HG03442 (cell line): ENCODE measurements at regions not wholly inside any gene's neighbourhood (a gene's known extent, or its start where the extent isn't known, plus 50 kb on each side); places are given as distances from the start of the nearest gene placed in this dataset.
"Not testable (repeated sequence)": the region's sequence is repeated elsewhere in the genome, so short reads cannot be mapped to it uniquely, and the experiment has no call there.

ENCODE experiments used
- ATAC-seq: cut with Tn5 transposase; IDR thresholded peaks from one replicate; pipeline ENCODE4 v1.9.1; 2021; ENCODE audit warnings: mild to moderate bottlenecking, moderate library complexity; ENCODE audit not compliant: unreplicated experiment

DNA sequence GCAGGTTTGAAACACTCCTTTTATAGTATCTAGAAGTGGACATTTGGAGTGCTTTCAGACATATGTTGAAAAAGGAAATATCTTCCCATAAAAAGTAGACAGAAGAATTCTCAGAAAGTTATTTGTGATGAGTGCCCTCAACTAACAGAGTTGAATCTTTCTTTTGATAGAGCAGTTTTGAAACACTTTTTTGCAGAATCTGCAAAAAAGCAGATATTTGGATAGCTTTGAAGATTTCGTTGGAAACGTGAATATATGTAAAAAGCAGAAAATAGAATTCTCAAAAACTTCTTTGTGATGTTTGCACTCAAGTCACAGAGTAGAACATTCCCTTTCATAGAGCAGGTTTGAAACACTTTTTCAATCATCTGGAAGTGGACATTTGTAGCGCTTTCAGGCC lies 676.4 kb upstream of the ZNF337 start:
- not testable (repeated sequence) for ATAC-seq

DNA sequence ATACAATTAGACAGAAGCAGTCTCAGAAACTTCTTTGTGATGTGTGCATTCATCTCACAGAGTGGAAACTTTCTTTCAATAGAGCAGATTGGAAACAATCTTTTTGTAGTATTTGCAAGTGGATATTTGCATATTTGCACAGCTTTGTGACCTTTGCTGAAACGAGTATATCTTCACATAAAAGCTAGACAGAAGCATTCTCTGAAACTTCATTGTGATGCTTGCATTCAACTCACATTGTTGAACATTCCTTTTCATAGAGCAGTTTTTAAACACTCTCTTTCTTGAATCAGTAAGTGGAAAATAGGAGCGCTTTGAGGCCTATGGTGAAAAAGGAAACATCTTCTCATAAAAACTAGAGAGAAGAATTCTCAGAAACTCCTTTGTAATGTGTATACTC lies 657.9 kb upstream of the ZNF337 start:
- ATAC-seq = no peak

GRCh38 chr20:26347396-26347795 lies 650.7 kb upstream of the ZNF337 start:
- ATAC-seq = no peak

DNA sequence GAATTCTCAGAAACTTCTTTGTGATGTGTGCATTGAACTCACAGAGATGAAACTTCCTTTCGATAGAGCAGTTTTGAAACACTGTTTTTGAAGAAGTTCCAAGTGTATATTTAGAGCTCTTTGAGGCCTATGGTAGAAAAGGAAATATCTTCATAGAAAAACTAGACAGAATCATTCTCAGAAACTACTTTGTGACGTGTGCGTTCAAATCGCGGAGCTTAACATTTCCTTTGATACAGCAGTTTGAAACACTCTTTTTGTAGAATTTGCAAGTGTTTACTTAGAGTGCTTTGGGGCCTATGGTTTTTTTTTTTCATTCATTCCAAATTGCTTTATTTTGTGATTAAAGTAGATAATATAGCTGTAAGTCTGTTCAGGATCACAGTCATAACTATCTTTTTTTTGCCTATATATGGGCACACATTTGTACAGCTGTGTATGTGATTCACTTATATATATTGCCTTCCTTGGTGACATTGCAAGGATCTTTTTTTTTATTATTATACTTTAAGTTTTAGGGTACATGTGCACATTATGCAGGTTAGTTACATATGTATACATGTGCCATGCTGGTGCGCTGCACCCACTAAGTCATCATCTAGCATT lies 643.9 kb upstream of the ZNF337 start:
- ATAC-seq = not testable (repeated sequence)

GRCh38 chr20:26324177-26324576 lies 627.5 kb upstream of the ZNF337 start:
- ATAC-seq = no peak

DNA sequence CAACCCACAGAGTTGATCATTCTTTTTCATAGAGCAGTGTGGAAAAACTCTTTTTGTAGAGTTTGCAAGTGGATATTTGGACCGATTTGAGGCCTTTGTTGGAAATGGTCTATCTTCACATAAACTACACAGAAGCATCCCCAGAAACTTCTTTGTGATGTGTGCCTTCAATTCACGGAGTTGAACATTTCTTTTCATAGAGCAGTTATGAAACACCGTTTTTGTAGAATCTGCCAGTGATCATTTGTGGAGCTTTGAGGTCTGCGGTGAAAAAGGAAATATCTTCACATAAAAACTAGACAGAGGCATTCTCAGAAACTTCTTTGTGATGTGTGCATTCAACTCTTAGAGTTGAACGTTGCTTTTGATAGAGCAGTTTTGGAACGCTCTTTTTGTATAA lies 618.4 kb upstream of the ZNF337 start:
- no peak for ATAC-seq

- not testable (repeated sequence) for ATAC-seq
Measured at GRCh38 chr20:26309720-26310119, 613.1 kb upstream of the ZNF337 start.

DNA sequence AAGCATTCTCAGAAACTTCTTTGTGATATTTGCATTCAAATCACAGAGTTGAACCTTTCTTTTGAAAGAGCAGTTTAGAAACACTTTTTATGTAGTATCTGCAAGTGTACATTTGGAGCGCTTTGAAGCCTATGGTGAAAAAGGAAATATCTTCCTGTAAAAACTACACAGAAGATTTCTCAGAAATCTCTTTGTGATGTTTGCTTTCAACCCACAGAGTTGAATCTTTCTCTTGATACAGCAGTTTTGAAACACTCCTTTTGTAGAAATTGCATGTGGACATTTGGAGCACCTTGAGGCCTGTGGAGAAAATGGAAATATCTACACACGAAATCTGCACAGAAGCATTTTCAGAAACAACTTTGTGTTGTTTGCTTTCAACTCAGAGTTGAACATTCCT lies 612.3 kb upstream of the ZNF337 start:
- no peak for ATAC-seq

DNA sequence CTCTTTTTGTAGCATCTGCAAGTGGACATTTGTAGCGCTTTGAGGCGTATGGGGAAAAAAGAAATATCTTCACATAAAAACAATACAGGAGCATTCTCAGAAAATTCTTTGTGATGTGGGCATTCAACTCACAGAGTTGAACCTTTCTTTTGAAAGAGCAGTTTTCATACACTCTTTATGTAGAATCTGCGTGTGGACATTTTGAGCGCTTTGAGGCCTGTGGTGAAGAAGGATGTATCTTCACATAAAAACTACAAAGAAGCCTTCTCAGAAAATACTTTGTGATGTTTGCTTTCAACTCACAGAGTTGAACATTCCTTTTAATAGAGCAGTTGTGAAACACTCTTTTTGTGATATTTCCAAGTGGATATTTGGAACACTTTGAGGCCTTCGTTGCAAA lies 598.4 kb upstream of the ZNF337 start:
- no peak for ATAC-seq

GRCh38 chr20:26288379-26289061 lies 591.9 kb upstream of the ZNF337 start:
- not testable (repeated sequence) for ATAC-seq

DNA sequence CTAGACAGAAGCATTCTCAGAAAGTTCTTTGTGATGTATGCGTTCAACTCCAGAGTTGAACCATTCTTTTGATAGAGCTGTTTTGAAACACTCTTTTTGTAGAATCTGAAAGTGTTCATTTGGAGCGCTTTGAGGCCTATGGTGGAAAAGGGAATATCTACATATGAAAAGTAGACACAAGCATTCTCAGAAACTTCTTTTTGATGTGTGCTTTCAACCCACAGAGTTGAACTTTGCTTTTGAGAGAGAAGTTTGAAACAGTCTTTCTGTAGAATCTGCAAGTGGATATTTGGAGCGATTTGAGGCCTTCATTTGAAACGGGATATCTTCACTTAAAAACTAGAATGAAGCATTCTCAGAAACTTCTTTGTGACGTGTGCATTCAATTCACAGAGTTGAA lies 582.6 kb upstream of the ZNF337 start:
- no peak for ATAC-seq

- ATAC-seq = no peak
Measured at GRCh38 chr20:26277339-26277738, 580.7 kb upstream of the ZNF337 start.

GRCh38 chr20:26276554-26277210 lies 580.0 kb upstream of the ZNF337 start:
- ATAC-seq = no peak

GRCh38 chr20:26268762-26269161 lies 572.1 kb upstream of the ZNF337 start:
- not testable (repeated sequence) for ATAC-seq

DNA sequence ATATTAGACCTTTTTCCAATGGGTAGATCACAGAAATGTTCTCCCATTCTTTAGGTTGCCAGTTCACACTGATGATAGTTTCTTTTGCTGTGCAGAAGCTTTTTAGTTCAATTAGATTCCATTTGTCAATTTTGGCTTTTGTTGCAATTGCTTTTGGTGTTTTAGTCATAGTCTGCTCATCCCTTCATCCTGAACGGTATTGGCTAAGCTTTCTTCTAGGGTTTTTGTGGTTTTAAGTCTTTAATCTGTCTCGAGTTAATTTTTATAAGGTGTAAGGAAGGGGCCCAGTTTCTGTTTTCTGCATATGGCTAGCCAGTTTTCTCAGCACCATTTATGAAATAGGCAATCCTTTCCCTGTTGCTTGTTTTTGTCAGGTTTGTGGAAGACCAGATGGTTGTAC lies 564.3 kb upstream of the ZNF337 start:
- ATAC-seq = not testable (repeated sequence)

- not testable (repeated sequence) for ATAC-seq
Measured at GRCh38 chr20:26252311-26252975, 555.8 kb upstream of the ZNF337 start.

DNA sequence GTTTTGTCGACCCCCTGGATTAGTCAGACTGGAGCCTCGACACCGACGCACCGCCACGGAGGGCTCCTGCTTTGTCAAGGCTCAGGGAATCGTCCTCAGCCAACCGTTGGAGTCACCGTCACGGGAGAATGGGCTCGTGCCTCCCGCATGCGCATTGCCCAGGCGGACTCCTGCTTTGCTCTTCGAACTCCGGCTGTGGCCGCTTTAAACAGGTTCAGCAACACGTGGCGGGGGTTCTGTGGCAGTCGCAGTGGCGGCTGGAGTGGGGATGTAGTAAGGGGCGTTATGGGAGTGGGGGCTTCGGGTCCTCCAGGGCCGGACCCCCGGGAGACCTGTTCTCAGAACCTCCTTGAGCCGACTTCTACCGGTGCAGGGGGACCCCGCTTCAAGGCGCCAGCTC lies 554.7 kb upstream of the ZNF337 start:
- not testable (repeated sequence) for ATAC-seq

- ATAC-seq = not testable (repeated sequence)
Measured at GRCh38 chr20:26250249-26251114, 553.8 kb upstream of the ZNF337 start.

- no peak for ATAC-seq
Measured at GRCh38 chr20:26243731-26244130, 547.1 kb upstream of the ZNF337 start.

- ATAC-seq = not testable (repeated sequence)
Measured at GRCh38 chr20:26220609-26221008, 524.0 kb upstream of the ZNF337 start.

GRCh38 chr20:26219546-26219945 lies 522.9 kb upstream of the ZNF337 start:
- not testable (repeated sequence) for ATAC-seq
